Hepatocyte (in vitro differentiated cells): ENCODE measurements at regions not wholly inside any gene's neighbourhood (a gene's known extent, or its start where the extent isn't known, plus 50 kb on each side); places are given as distances from the start of the nearest gene placed in this dataset.

ENCODE experiments used
- DNase-seq: peaks from one replicate; pipeline ENCODE4 v3.0.0-alpha.2; 2016; ENCODE audit warnings: low spot score
- H2AFZ ChIP-seq: fragments of 200-600 bp; sonication (generic); 2 replicates; pipeline ENCODE4 v1.6.0; 2016; ENCODE audit warnings: antibody characterized with exemption, mild to moderate bottlenecking
- H3K27ac ChIP-seq: fragments of 200-600 bp; sonication (generic); 2 replicates; pipeline ENCODE4 v1.5.1; 2016; ENCODE audit warnings: mild to moderate bottlenecking
- H3K27me3 ChIP-seq: fragments of 200-600 bp; sonication (generic); 2 replicates; pipeline ENCODE4 v1.6.1; 2016
- H3K36me3 ChIP-seq: fragments of 200-600 bp; sonication (generic); replicated peaks from 2 replicates; pipeline ENCODE4 v1.5.1; 2016; ENCODE audit warnings: low read depth; ENCODE audit not compliant: insufficient read depth
- H3K4me1 ChIP-seq: fragments of 200-600 bp; sonication (generic); 2 replicates; pipeline ENCODE4 v1.5.1; 2016; ENCODE audit warnings: mild to moderate bottlenecking, moderate library complexity; ENCODE audit not compliant: insufficient read depth
- H3K4me2 ChIP-seq: fragments of 200-600 bp; sonication (generic); 2 replicates; pipeline ENCODE4 v1.6.0; 2016
- H3K4me3 ChIP-seq: fragments of 200-600 bp; sonication (generic); 2 replicates; pipeline ENCODE4 v1.5.1; 2016; ENCODE audit warnings: mild to moderate bottlenecking
- H3K79me2 ChIP-seq: fragments of 200-600 bp; sonication (generic); 2 replicates; pipeline ENCODE4 v1.6.0; 2017; ENCODE audit warnings: mild to moderate bottlenecking
- H3K9me2 ChIP-seq: fragments of 200-600 bp; sonication (generic); replicated peaks from 2 replicates; pipeline ENCODE4 v1.6.0; 2017; ENCODE audit warnings: mild to moderate bottlenecking; ENCODE audit not compliant: insufficient read depth
- H3K9me3 ChIP-seq: fragments of 200-600 bp; sonication (generic); 2 replicates; pipeline ENCODE4 v1.5.1; 2016; ENCODE audit warnings: low read depth, mild to moderate bottlenecking
- H4K20me1 ChIP-seq: fragments of 200-600 bp; sonication (generic); 2 replicates; pipeline ENCODE4 v1.6.0; 2016; ENCODE audit warnings: mild to moderate bottlenecking; ENCODE audit not compliant: insufficient read depth, poor library complexity, severe bottlenecking
- EZH2 ChIP-seq: fragments of 200-600 bp; sonication (generic); IDR thresholded peaks from 2 replicates; pipeline ENCODE4 v1.6.1; 2016; ENCODE audit warnings: antibody characterized with exemption, mild to moderate bottlenecking, borderline replicate concordance
- EZH2phosphoT487 ChIP-seq: fragments of 200-600 bp; sonication (generic); IDR thresholded peaks from one replicate; pipeline ENCODE4 v1.6.1; 2018; ENCODE audit warnings: antibody characterized with exemption, mild to moderate bottlenecking, low read depth, moderate library complexity; ENCODE audit not compliant: unreplicated experiment, severe bottlenecking
- WGBS: methylation state at CpG from one replicate; pipeline ENCODE4 v1.1.6; 2016; ENCODE audit warnings: low lambda C conversion rate; ENCODE audit errors: missing lambda C conversion rate; 5-methylcytosine and 5-hydroxymethylcytosine counted together
- TF ChIP-seq, protein P1 (sequence below): fragments of 200-600 bp; sonication (generic); IDR thresholded peaks from 2 replicates; pipeline ENCODE4 v1.5.1; 2016; ENCODE audit warnings: antibody characterized with exemption, mild to moderate bottlenecking; ENCODE audit not compliant: poor library complexity

DNA sequence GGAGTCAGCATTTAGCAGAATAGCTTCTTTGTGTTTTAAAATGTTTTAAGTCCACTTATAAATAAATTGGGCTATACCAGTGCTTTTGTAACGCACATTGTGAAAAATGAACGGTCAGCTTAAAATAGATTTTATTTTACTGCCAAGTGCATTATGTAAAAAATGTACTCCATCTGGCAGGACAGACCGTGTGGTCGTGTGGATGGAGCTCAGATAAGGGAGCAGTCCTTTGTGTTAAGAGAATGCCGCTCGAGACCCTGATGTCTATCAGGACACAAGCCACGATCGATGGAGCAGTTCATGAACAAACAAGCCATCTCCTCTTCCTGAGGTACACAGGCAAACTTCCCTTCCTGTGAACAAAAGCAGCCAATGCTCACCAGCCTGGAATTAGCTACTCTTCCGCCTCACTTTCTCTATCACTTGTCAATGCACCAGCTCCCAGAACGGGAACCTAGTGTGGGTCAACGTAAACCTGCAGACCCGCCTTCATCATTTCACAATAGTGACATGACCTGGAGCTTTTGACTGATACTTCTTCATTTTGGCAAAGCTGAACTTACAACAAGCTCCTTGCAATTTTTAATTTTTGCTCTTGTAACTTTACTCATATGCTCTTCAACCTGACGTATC is 243.5 kb downstream of the TGFB2 start:
- Histone ChIP-seq H3K27ac (no peak overlapping the region), H2AFZ (no peak overlapping the region), H3K9me2 (no peaks in the 10 kb centered on the region), H4K20me1 (no peaks in the 10 kb centered on the region), H3K79me2 (no peaks in the 10 kb centered on the region), H3K4me1 (peaks cover 22% of the 10 kb centered on the region), H3K27me3 (no peaks in the 10 kb centered on the region), H3K36me3 (no peaks in the 10 kb centered on the region), H3K4me2 (peak overlapping the region; percentile 12), H3K9me3 (no peaks in the 10 kb centered on the region), H3K4me3 (no peak overlapping the region)
- no peak for TF ChIP-seq EZH2phosphoT487
- TF ChIP-seq, protein P1, sequence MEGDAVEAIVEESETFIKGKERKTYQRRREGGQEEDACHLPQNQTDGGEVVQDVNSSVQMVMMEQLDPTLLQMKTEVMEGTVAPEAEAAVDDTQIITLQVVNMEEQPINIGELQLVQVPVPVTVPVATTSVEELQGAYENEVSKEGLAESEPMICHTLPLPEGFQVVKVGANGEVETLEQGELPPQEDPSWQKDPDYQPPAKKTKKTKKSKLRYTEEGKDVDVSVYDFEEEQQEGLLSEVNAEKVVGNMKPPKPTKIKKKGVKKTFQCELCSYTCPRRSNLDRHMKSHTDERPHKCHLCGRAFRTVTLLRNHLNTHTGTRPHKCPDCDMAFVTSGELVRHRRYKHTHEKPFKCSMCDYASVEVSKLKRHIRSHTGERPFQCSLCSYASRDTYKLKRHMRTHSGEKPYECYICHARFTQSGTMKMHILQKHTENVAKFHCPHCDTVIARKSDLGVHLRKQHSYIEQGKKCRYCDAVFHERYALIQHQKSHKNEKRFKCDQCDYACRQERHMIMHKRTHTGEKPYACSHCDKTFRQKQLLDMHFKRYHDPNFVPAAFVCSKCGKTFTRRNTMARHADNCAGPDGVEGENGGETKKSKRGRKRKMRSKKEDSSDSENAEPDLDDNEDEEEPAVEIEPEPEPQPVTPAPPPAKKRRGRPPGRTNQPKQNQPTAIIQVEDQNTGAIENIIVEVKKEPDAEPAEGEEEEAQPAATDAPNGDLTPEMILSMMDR: no peak
- TF ChIP-seq EZH2: no peak
- DNase-seq: no peak
- WGBS: 63% methylated on average over 13 of the region's 13 CpGs

DNA sequence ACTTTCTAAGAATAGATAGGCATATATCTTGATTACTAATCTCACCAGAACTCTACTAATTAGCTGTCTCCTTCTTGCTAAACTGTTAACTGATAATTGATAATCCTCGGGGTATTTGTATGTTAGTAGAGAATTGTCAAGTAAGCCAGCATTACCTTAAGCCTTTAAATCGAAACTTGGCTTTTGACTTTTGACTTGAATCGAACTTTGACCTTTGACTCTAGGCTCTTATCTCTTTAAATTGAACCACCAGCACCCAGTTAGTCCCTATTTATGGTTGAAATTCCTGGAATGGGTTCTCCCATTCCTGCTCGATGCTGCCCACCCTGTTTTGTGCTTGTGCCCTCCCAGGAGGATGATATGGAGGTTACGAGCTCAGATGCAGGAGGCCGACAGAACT is 244.4 kb downstream of the TGFB2 start:
- H3K9me2 ChIP-seq: no peaks in the 10 kb centered on the region
- H3K27ac ChIP-seq: no peak overlapping the region
- WGBS: 74% methylated on average over 6 of the region's 6 CpGs
- no peak overlapping the region for H3K4me3 ChIP-seq
- no peaks in the 10 kb centered on the region for H3K79me2 ChIP-seq
- H3K9me3 ChIP-seq: no peaks in the 10 kb centered on the region
- peaks cover 17% of the 10 kb centered on the region for H3K4me1 ChIP-seq
- TF ChIP-seq EZH2phosphoT487: no peak
- TF ChIP-seq, protein P1: no peak
- TF ChIP-seq EZH2: no peak
- DNase-seq: no peak
- no peaks in the 10 kb centered on the region for H3K36me3 ChIP-seq
- no peak overlapping the region for H3K4me2 ChIP-seq
- H4K20me1 ChIP-seq: no peaks in the 10 kb centered on the region
- H2AFZ ChIP-seq: no peak overlapping the region
- no peaks in the 10 kb centered on the region for H3K27me3 ChIP-seq

DNA sequence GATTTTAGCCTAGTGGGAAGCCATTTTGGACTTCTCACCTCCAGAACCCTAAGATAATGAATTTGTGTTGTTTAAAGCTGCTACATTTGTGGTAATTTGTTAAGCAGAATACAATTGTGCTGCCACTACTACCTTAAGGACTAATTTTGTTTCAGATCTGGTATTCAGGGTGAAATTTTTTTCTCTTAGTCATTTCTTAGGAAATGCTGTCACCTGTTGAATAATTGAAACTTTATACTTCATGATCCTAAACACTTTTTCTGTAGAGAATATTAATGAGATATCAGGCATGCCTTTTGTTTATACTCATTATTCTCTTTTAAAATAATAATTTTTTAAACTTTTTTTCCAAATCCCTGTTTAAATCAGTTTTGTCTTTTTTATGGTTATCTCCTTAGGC is 246.8 kb downstream of the TGFB2 start:
- H3K79me2 ChIP-seq: no peaks in the 10 kb centered on the region
- H4K20me1 ChIP-seq: no peaks in the 10 kb centered on the region
- H2AFZ ChIP-seq: no peak overlapping the region
- no peak for DNase-seq
- no peaks in the 10 kb centered on the region for H3K27me3 ChIP-seq
- H3K9me2 ChIP-seq: no peaks in the 10 kb centered on the region
- H3K27ac ChIP-seq: no peak overlapping the region
- H3K4me3 ChIP-seq: no peak overlapping the region
- TF ChIP-seq EZH2 (no peak), EZH2phosphoT487 (no peak)
- TF ChIP-seq, protein P1: no peak
- H3K9me3 ChIP-seq: no peaks in the 10 kb centered on the region
- no peaks in the 10 kb centered on the region for H3K4me1 ChIP-seq
- no peaks in the 10 kb centered on the region for H3K36me3 ChIP-seq
- no peak overlapping the region for H3K4me2 ChIP-seq

DNA sequence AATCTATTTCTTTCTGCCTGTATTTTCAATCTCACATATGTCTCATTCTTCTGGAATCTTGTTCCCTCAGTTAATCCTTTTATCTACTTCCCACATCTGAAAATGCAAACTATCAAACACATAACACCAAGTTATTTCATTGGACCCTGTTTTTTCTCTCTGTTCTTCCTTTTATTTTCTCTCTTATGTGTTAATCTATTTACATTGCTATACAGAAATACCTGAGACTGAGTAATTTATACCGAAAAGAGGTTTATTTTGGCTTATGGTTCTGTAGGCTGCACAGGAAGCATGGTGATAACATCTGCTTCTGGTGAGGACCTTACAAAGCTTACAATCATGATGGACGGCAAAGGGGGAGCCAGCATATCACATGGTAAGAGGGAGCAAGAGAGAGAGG is 247.6 kb downstream of the TGFB2 start:
- no peak for TF ChIP-seq EZH2
- no peak for TF ChIP-seq EZH2phosphoT487
- TF ChIP-seq, protein P1: no peak
- no peak overlapping the region for H2AFZ ChIP-seq
- H3K9me3 ChIP-seq: no peaks in the 10 kb centered on the region
- 67% methylated on average over 2 of the region's 2 CpGs for WGBS
- DNase-seq: no peak
- H3K79me2 ChIP-seq: no peaks in the 10 kb centered on the region
- no peak overlapping the region for H3K4me3 ChIP-seq
- no peaks in the 10 kb centered on the region for H3K9me2 ChIP-seq
- no peaks in the 10 kb centered on the region for H3K27me3 ChIP-seq
- H3K4me1 ChIP-seq: no peaks in the 10 kb centered on the region
- no peaks in the 10 kb centered on the region for H4K20me1 ChIP-seq
- no peaks in the 10 kb centered on the region for H3K36me3 ChIP-seq
- no peak overlapping the region for H3K27ac ChIP-seq
- H3K4me2 ChIP-seq: no peak overlapping the region
